Small intestine (tissue), 7 donors: ENCODE measurements at regions not wholly inside any gene's neighbourhood (a gene's known extent, or its start where the extent isn't known, plus 50 kb on each side); places are given as distances from the start of the nearest gene placed in this dataset.

ENCODE experiments used
- DNase-seq, 2 donors: peaks; one replicate each; pipeline versions ENCODE4 v3.0.0 to v3.0.0-alpha.2; 2013
- FAIRE-seq: peaks from 2 replicates; lab custom pipeline; 2012; peaks lifted over from hg19 to GRCh38; lab: Jason Lieb, UNC
- H3K27ac ChIP-seq, 3 donors: one replicate each; pipeline ENCODE4 v1.5.1; 2013; ENCODE audit warnings: low read length in 2 of 3, mild to moderate bottlenecking in 2 of 3, control low read depth in 1 of 3, inconsistent platforms in 1 of 3, low read depth in 1 of 3, moderate library complexity in 1 of 3
- H3K27me3 ChIP-seq, 3 donors: one replicate each; pipeline ENCODE4 v1.6.1; 2013; ENCODE audit warnings: low read length in 3 of 3, inconsistent platforms in 1 of 3; ENCODE audit not compliant: control insufficient read depth in 3 of 3, insufficient read depth in 3 of 3
- H3K36me3 ChIP-seq, 3 donors: one replicate each; pipeline ENCODE4 v1.6.1; 2013; ENCODE audit warnings: low read length in 3 of 3, inconsistent platforms in 1 of 3, low read depth in 1 of 3, mild to moderate bottlenecking in 1 of 3, moderate library complexity in 1 of 3; ENCODE audit not compliant: control insufficient read depth in 3 of 3, insufficient read depth in 2 of 3
- H3K4me1 ChIP-seq, 3 donors: one replicate each; pipeline ENCODE4 v1.6.1; 2013; ENCODE audit warnings: low read length in 2 of 3, inconsistent platforms in 1 of 3, low read depth in 1 of 3, mild to moderate bottlenecking in 1 of 3, moderate library complexity in 1 of 3; ENCODE audit not compliant: control insufficient read depth in 3 of 3, insufficient read depth in 2 of 3
- H3K4me3 ChIP-seq, 3 donors: one replicate each; pipeline ENCODE4 v1.5.1; 2013; ENCODE audit warnings: low read length in 3 of 3, control low read depth in 1 of 3, inconsistent platforms in 1 of 3, low read depth in 1 of 3, mild to moderate bottlenecking in 1 of 3, moderate library complexity in 1 of 3
- H3K9me3 ChIP-seq, 2 donors: one replicate each; pipeline ENCODE4 v1.6.1; 2013; ENCODE audit warnings: low read depth in 1 of 2, low read length in 1 of 2; ENCODE audit not compliant: control insufficient read depth in 2 of 2, insufficient read depth in 1 of 2
- WGBS, 3 donors: extraction: QIAGEN DNeasy Blood & Tissue Kit; methylation state at CpG; one replicate each; pipeline ENCODE4 v1.1.7; 2013; 5-methylcytosine and 5-hydroxymethylcytosine counted together
- donor health status: healthy with polysubstance abuse.
- donor health status: control.
- donor health status: control.
- donor health status: Bipolar disorder and iron deficiency.
- donor health status: healthy.

DNA sequence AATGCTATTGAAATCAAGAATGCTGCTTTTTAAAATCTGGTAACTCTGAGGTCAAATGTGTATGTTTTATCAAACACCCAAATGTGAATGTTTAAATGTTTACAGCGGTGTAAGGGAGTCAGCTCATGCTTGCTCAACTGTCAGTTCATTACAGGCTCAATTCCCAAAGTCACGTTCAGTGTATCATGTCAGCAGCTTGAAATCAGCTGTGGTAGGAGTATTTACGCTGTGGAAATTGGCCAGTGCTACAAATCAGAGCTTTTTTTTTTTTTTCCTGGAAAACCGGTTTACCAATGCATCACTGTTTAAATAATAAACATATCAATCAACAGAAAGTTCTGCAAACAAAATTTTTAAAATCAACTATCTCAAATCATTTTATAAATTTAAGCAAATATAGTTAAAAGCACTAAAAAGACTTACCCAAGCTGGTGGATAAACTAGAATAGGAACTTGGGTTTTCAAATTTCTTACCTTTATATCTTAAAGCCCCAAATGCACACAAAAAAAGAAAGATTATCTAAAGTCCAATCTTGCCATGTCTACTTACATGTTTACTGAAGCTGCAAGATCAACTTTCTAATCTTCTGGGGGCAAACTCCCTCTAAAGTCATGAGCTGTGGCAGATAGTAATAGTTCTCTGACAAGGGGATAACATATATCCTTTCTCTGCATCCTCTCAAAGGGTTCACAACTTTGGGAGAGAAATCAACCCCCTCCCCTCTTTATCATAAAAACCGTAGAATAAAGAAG is 57.6 kb upstream of the GRAMD2B start:
- 43 to 54% (median 52%) methylated on average over 5 of the region's 5 CpGs for WGBS, 3 donors
- H3K9me3 ChIP-seq: no peaks in the 10 kb centered on the region
- FAIRE-seq: no peak
- peaks cover 0 to 32% (median 2%) of the 10 kb centered on the region in 3 donors for H3K4me1 ChIP-seq
- H3K27ac ChIP-seq: no peak overlapping the region
- no peak overlapping the region for H3K4me3 ChIP-seq
- DNase-seq: peak in 1 of 2 donors; percentile 48
- no peaks in the 10 kb centered on the region for H3K36me3 ChIP-seq
- H3K27me3 ChIP-seq: no peaks in the 10 kb centered on the region

DNA sequence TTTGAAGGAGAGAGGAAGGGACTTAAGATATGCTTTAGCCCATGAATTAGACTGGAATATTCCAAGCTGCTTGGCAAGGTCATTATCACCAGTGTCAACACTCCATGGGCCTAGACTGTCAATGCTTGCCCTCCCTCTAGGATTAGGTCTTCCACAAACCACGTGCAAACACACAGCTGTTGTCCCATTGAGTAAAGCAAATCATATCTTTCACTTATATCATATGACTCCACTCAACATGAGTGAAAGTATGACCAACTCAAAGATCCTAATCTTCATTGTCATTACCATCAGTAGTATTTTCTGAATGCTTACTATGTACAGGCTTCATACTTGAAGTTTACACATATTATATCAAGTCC is 57.0 kb upstream of the GRAMD2B start:
- Histone ChIP-seq H3K27ac (no peak overlapping the region), H3K27me3 (no peaks in the 10 kb centered on the region), H3K9me3 (no peaks in the 10 kb centered on the region), H3K36me3 (no peaks in the 10 kb centered on the region), H3K4me1 (peaks cover 0 to 34% (median 2%) of the 10 kb centered on the region in 3 donors), H3K4me3 (no peak overlapping the region)
- FAIRE-seq: no peak
- WGBS, 3 donors: 55 to 68% (median 58%) methylated on average over 1 of the region's 1 CpG
- peak in 1 of 2 donors; percentile 35 for DNase-seq

DNA sequence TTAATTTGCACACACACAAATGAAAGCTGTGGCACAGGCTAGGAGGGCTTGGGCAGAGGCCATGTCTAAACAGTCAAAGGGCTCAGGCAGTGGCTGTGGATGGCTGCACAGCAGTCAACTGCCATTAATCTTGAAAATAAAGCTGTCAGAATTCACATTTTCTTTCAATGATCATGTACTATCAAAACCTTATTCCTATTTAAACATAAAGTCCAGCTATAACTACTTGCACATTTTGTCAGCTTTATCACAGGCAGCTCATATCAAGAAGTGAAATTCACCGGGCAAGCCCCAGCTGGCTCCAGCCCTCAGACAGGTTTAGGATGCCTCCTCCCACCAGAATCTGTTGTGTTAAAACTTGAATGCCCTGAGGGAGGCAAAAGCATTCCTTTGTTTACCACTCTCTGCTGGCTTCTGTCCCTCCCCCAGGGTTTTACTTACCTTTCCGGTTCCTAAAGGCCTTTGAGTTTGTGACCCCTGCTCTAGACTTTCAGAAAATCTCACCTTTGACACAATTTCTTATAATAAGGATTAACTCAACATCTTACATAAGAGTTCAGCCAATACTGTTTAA is 54.9 kb upstream of the GRAMD2B start:
- peak in 1 of 2 donors; percentile 31 for DNase-seq
- Histone ChIP-seq H3K36me3 (no peaks in the 10 kb centered on the region), H3K4me3 (no peak overlapping the region), H3K27ac (peak overlapping the region in 1 of 3 donors; percentile 96), H3K27me3 (no peaks in the 10 kb centered on the region), H3K4me1 (peaks cover 0 to 34% (median 2%) of the 10 kb centered on the region in 3 donors), H3K9me3 (no peaks in the 10 kb centered on the region)
- 14 to 51% (median 21%) methylated on average over 2 of the region's 2 CpGs for WGBS, 3 donors
- no peak for FAIRE-seq

DNA sequence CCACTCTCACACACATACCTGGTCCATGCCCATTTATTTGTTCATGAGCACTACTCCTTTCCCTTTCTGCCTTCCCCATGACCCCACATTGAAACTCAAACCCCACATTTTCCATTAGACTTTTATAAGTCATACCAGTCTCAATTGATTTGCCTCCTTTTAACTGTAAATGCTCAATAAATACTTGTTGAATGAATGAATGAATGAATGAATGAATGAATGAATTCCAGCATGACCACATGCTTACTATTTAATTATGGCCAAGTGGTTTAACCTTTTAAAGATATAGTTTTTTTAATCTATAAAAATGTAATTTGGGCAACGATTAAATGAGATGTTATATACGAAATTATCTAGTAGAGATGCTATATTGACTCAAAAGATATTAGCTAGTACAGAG is 54.1 kb upstream of the GRAMD2B start:
- H3K4me1 ChIP-seq: peaks cover 0 to 34% (median 2%) of the 10 kb centered on the region in 3 donors
- H3K36me3 ChIP-seq: no peaks in the 10 kb centered on the region
- H3K27ac ChIP-seq: peak overlapping the region in 1 of 3 donors; percentile 96
- no peak for DNase-seq
- WGBS, 3 donors: 22 to 71% (median 36%) methylated on average over 2 of the region's 2 CpGs
- H3K27me3 ChIP-seq: no peaks in the 10 kb centered on the region
- H3K9me3 ChIP-seq: no peaks in the 10 kb centered on the region
- FAIRE-seq: no peak
- no peak overlapping the region for H3K4me3 ChIP-seq

DNA sequence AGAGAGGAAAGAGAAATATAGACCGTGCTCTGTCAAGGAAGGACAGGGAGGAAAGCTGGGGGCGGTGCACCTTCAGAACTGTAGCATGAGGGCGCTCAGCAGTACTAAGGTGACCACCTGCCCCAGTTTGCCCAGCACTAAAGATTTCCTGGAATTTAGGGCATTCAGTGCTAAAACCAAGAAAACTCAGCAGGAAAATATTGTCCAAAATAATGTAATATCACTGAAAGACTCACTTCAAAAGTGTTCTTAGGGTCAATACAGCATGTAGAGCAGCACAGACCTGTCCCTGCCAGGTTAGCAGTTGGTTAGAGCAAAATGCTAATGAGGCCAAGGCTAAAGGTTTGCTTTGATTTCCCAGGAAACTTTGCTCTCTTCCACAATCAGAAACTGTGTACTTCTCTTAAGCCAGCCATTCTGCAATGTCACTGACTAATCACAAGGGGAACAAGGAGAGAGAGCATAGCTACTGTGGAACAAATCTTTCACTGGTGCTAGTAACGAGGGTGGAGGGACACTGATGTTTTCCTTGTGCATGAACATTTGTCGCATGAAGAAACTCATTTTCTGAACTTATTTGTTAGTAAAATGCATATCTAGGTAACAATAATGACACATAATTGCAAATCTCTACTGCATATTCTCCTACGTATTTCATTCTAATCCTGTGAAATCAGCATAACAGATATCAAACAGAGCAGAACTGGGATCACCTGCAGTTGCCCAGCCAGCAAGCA is 53.0 kb upstream of the GRAMD2B start:
- no peak for FAIRE-seq
- Histone ChIP-seq H3K27me3 (no peaks in the 10 kb centered on the region), H3K4me1 (peaks cover 0 to 28% (median 2%) of the 10 kb centered on the region in 3 donors), H3K27ac (peak overlapping the region; percentile 8 to 96 (median 80)), H3K9me3 (no peaks in the 10 kb centered on the region), H3K36me3 (no peaks in the 10 kb centered on the region), H3K4me3 (peak overlapping the region in 2 of 3 donors; percentile 49 to 71)
- 20 to 55% (median 22%) methylated on average over 6 of the region's 6 CpGs for WGBS, 3 donors
- DNase-seq: peak; percentile 85 to 91

DNA sequence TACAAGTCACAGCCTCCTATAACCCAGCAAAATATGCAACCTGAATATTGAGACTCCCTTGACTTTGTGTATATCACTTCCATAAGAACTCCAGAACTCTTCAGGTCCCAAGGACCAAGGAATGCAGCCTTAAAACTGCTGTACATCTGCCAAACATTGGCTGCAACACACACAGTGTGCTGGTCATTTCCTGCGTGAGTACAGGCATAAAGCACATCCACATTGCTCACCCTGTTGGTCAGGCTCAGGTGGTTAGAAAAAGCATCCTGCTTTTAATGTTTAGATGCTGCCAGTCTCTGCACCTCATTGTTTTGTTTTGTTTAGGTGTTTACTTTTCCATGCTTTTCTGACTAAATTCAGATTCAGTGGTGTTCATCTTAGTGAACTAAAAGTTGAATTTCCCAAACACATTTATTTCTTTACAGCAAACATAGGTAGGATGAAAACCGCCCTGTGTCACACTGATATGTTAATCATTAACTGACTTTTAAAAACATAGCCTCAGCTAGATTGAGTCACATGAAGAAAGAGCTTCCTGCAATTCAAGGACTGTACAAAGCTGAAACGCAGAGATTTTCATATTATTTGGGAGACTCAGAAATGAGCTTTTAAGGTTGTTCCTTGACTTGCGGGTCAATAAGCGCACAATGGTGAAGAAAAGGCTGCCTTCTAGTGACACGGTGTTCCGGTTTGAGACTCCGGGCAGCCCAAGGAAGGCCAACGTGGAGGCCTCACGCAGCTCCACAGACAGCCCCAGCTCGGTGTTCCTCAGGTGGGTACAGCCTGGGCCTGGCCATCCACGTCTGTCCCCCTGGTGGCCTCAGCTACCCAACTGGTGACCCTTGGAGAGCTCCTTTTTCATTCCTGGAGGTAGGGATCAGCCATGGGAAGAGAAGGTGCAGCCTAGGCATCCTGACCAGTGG is 52.2 kb upstream of the GRAMD2B start:
- Histone ChIP-seq H3K27me3 (no peaks in the 10 kb centered on the region), H3K4me3 (peak overlapping the region; percentile 19 to 71 (median 59)), H3K4me1 (peaks cover 0 to 23% (median 2%) of the 10 kb centered on the region in 3 donors), H3K27ac (peak overlapping the region; percentile 89 to 96 (median 90)), H3K36me3 (peaks cover 0 to under 1% (median 0%) of the 10 kb centered on the region in 3 donors), H3K9me3 (no peaks in the 10 kb centered on the region)
- peak; percentile 79 to 90 for DNase-seq
- FAIRE-seq: no peak
- 14 to 68% (median 44%) methylated on average over 12 of the region's 12 CpGs for WGBS, 3 donors

DNA sequence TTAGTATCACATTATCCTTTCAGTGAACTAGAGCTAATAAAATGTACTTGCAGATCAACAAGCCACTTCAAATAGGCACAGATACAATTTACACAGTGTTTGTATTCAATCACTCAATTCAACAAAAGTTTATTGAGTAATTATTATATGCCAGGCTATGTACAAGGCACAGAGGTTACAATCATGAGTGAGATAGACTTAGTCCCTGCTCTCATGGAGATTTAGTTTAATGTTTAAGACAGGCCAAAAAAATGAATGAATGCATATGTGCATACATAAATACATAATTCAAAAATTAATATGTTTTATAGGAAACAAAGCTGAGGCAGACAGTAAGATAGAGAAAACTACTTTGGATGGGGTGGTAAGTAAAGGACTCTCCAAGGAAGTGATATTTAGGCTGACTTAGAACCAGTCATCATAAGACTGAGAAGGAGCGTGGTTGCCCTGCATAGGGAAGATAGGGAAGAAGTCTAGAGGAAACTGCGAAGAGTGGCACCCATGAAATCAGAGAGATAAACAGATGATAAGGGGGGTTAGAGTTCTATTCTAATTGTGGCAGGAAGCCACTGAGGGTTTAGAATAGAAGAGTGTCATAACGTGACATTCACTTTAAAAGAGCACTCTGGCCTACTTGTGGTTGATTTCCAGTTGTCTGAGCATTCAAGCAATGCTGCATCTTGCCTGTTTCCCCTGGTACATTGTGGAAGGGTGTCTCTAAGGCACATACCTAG is 49.7 kb upstream of the GRAMD2B start:
- Histone ChIP-seq H3K9me3 (no peaks in the 10 kb centered on the region), H3K27ac (peak overlapping the region; percentile 22 to 96 (median 32)), H3K36me3 (peaks cover 0 to 7% (median 1%) of the 10 kb centered on the region in 3 donors), H3K4me1 (peaks cover 0 to 26% (median 5%) of the 10 kb centered on the region in 3 donors), H3K27me3 (no peaks in the 10 kb centered on the region), H3K4me3 (peak overlapping the region in 2 of 3 donors; percentile 36 to 45)
- DNase-seq (peak; percentile 74 to 82), FAIRE-seq (no peak)
- WGBS, 3 donors: 16 to 40% (median 17%) methylated on average over 3 of the region's 3 CpGs
